Small intestine (tissue), 7 donors: ENCODE measurements at regions not wholly inside any gene's neighbourhood (a gene's known extent, or its start where the extent isn't known, plus 50 kb on each side); places are given as distances from the start of the nearest gene placed in this dataset.

Experiments
- DNase-seq, 2 donors: peaks; one replicate each; pipeline versions ENCODE4 v3.0.0 to v3.0.0-alpha.2; 2013
- FAIRE-seq: peaks from 2 replicates; lab custom pipeline; 2012; peaks lifted over from hg19 to GRCh38; lab: Jason Lieb, UNC
- H3K27ac ChIP-seq, 3 donors: one replicate each; pipeline ENCODE4 v1.5.1; 2013; ENCODE audit warnings: low read length in 2 of 3, mild to moderate bottlenecking in 2 of 3, control low read depth in 1 of 3, inconsistent platforms in 1 of 3, low read depth in 1 of 3, moderate library complexity in 1 of 3
- H3K27me3 ChIP-seq, 3 donors: one replicate each; pipeline ENCODE4 v1.6.1; 2013; ENCODE audit warnings: low read length in 3 of 3, inconsistent platforms in 1 of 3; ENCODE audit not compliant: control insufficient read depth in 3 of 3, insufficient read depth in 3 of 3
- H3K36me3 ChIP-seq, 3 donors: one replicate each; pipeline ENCODE4 v1.6.1; 2013; ENCODE audit warnings: low read length in 3 of 3, inconsistent platforms in 1 of 3, low read depth in 1 of 3, mild to moderate bottlenecking in 1 of 3, moderate library complexity in 1 of 3; ENCODE audit not compliant: control insufficient read depth in 3 of 3, insufficient read depth in 2 of 3
- H3K4me1 ChIP-seq, 3 donors: one replicate each; pipeline ENCODE4 v1.6.1; 2013; ENCODE audit warnings: low read length in 2 of 3, inconsistent platforms in 1 of 3, low read depth in 1 of 3, mild to moderate bottlenecking in 1 of 3, moderate library complexity in 1 of 3; ENCODE audit not compliant: control insufficient read depth in 3 of 3, insufficient read depth in 2 of 3
- H3K4me3 ChIP-seq, 3 donors: one replicate each; pipeline ENCODE4 v1.5.1; 2013; ENCODE audit warnings: low read length in 3 of 3, control low read depth in 1 of 3, inconsistent platforms in 1 of 3, low read depth in 1 of 3, mild to moderate bottlenecking in 1 of 3, moderate library complexity in 1 of 3
- H3K9me3 ChIP-seq, 2 donors: one replicate each; pipeline ENCODE4 v1.6.1; 2013; ENCODE audit warnings: low read depth in 1 of 2, low read length in 1 of 2; ENCODE audit not compliant: control insufficient read depth in 2 of 2, insufficient read depth in 1 of 2
- WGBS, 3 donors: extraction: QIAGEN DNeasy Blood & Tissue Kit; methylation state at CpG; one replicate each; pipeline ENCODE4 v1.1.7; 2013; 5-methylcytosine and 5-hydroxymethylcytosine counted together
- donor health status: healthy with polysubstance abuse.
- donor health status: control.
- donor health status: control.
- donor health status: Bipolar disorder and iron deficiency.
- donor health status: healthy.

DNA sequence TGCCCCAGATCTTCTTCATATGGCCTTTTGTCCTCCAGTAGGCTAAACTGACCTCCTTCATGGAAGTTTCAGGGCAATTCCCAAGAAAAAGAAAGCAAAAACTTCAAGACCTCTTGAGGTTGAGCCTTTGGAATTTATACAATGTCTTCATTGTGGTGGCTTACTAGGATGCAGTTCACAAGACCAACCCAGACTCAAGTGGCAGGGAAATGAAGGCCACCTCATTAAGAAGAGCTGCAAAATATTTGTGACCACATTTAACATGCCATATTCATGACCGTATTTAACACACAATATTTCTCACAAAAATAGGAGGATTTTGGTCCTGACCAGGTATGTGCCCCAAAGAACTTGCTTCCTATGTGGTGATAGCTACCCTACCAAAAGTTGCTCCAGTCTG lies 605.5 kb upstream of the PITX2 start:
- DNase-seq (no peak), FAIRE-seq (no peak)
- no peak overlapping the region for H3K27ac ChIP-seq
- no peaks in the 10 kb centered on the region for H3K36me3 ChIP-seq
- no peaks in the 10 kb centered on the region for H3K27me3 ChIP-seq
- no peak overlapping the region for H3K4me3 ChIP-seq
- WGBS, 3 donors = 92 to 97% (median 96%) methylated on average over 1 of the region's 1 CpG
- H3K9me3 ChIP-seq = no peaks in the 10 kb centered on the region
- H3K4me1 ChIP-seq = no peaks in the 10 kb centered on the region

DNA sequence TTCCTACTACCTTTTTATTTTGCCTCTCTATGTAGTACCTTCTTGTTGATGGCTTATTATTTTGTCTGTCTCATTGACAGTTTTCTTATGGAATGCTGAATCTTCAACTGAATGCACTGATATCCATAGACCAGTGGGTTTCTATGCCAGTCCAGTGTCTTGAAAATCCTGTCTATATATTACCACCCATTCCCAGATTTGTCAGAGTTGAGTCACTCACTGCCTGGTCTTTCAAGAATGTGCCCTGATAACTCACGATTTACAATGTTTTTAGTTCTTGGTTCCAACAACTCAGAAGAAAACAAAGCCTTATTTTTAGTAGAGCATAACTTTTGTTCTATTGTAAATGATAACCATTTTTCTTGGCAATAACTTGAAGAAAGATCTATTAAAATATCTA lies 606.0 kb upstream of the PITX2 start:
- H3K27ac ChIP-seq = no peak overlapping the region
- DNase-seq (no peak), FAIRE-seq (no peak)
- WGBS, 3 donors = 56 to 62% (median 61%) methylated on average over 1 of the region's 1 CpG
- no peaks in the 10 kb centered on the region for H3K27me3 ChIP-seq
- H3K36me3 ChIP-seq = no peaks in the 10 kb centered on the region
- no peaks in the 10 kb centered on the region for H3K9me3 ChIP-seq
- H3K4me3 ChIP-seq = no peak overlapping the region
- no peaks in the 10 kb centered on the region for H3K4me1 ChIP-seq

DNA sequence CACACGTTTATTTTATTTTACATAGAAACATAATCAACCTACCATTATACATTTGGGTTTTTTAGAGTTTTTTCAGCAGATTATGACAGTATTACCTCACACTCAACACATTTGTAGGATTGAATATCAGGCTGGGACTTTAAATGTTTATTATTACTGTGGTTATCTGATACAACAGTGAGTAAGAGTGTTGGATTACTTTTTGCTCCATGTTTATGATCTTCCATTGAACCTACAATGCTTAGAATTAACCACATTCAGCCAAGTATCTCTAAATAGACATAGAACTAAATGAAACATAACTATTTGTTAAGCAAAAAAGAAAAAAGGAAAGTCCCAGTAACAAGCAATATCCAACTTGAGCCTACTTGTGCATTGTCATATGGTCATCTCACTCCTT lies 607.4 kb upstream of the PITX2 start:
- H3K4me3 ChIP-seq = no peak overlapping the region
- no peak overlapping the region for H3K27ac ChIP-seq
- no peaks in the 10 kb centered on the region for H3K9me3 ChIP-seq
- no peaks in the 10 kb centered on the region for H3K27me3 ChIP-seq
- DNase-seq (no peak), FAIRE-seq (no peak)
- H3K36me3 ChIP-seq = no peaks in the 10 kb centered on the region
- no peaks in the 10 kb centered on the region for H3K4me1 ChIP-seq
- WGBS, 3 donors = 4 to 31% (median 7%) methylated on average over 1 of the region's 1 CpG

GRCh38 chr4:111231281-111231680 lies 608.4 kb upstream of the PITX2 start:
- WGBS, 3 donors = 49 to 76% (median 58%) methylated on average over 4 of the region's 4 CpGs
- no peak for FAIRE-seq
- DNase-seq = no peak

GRCh38 chr4:111234939-111235338 lies 612.1 kb upstream of the PITX2 start:
- no peaks in the 10 kb centered on the region for H3K4me1 ChIP-seq
- WGBS, 3 donors = 55 to 63% (median 61%) methylated on average over 8 of the region's 8 CpGs
- H3K27ac ChIP-seq = no peak overlapping the region
- DNase-seq (no peak), FAIRE-seq (no peak)
- no peaks in the 10 kb centered on the region for H3K9me3 ChIP-seq
- no peaks in the 10 kb centered on the region for H3K27me3 ChIP-seq
- H3K36me3 ChIP-seq = no peaks in the 10 kb centered on the region
- H3K4me3 ChIP-seq = no peak overlapping the region

More at GRCh38 chr4:111231281-111231680, 608.4 kb upstream of the PITX2 start:
- Histone ChIP-seq H3K4me3 (no peak overlapping the region), H3K27me3 (no peaks in the 10 kb centered on the region), H3K36me3 (no peaks in the 10 kb centered on the region), H3K9me3 (no peaks in the 10 kb centered on the region), H3K27ac (no peak overlapping the region), H3K4me1 (no peaks in the 10 kb centered on the region)

GRCh38 chr4:111263836-111264235 lies 641.0 kb upstream of the PITX2 start:
- FAIRE-seq = no peak
- Histone ChIP-seq H3K27me3 (peaks cover 0 to 1% (median 0%) of the 10 kb centered on the region in 3 donors), H3K36me3 (no peaks in the 10 kb centered on the region), H3K27ac (no peak overlapping the region), H3K9me3 (no peaks in the 10 kb centered on the region), H3K4me1 (no peaks in the 10 kb centered on the region), H3K4me3 (no peak overlapping the region)
- WGBS, 3 donors = 62 to 68% (median 67%) methylated on average over 5 of the region's 5 CpGs
- no peak for DNase-seq

DNA sequence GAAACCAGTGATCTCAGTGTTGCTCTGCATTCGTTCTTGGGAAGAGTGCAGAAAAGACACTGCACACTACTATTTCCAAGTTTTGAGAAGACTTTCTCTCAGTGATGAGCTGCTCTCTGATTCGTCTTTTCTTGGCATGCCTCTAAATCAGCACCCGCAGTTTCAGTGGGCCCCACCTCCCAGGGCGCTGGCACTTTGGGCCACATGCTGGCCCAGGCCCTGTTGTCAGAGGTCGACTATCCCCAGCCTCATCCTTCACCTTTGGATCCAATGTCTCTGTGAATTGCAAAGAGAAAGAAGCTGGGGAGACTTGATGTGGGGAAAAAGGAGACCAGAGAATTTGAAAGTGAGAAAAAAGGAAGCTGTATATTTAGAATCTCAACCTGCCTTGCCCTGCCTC lies 644.1 kb upstream of the PITX2 start:
- FAIRE-seq = no peak
- 59 to 73% (median 63%) methylated on average over 5 of the region's 5 CpGs for WGBS, 3 donors
- no peak for DNase-seq
- H3K4me1 ChIP-seq = no peaks in the 10 kb centered on the region
- H3K36me3 ChIP-seq = no peaks in the 10 kb centered on the region
- H3K27me3 ChIP-seq = peaks cover 0 to 1% (median 0%) of the 10 kb centered on the region in 3 donors
- no peak overlapping the region for H3K27ac ChIP-seq
- no peaks in the 10 kb centered on the region for H3K9me3 ChIP-seq
- no peak overlapping the region for H3K4me3 ChIP-seq

GRCh38 chr4:111267786-111268185 lies 644.9 kb upstream of the PITX2 start:
- H3K4me1 ChIP-seq = no peaks in the 10 kb centered on the region
- H3K36me3 ChIP-seq = no peaks in the 10 kb centered on the region
- 58 to 77% (median 58%) methylated on average over 2 of the region's 2 CpGs for WGBS, 3 donors
- H3K27ac ChIP-seq = no peak overlapping the region
- no peaks in the 10 kb centered on the region for H3K9me3 ChIP-seq
- H3K4me3 ChIP-seq = no peak overlapping the region
- peaks cover 0 to 1% (median 0%) of the 10 kb centered on the region in 3 donors for H3K27me3 ChIP-seq
- FAIRE-seq (no peak), DNase-seq (no peak)

DNA sequence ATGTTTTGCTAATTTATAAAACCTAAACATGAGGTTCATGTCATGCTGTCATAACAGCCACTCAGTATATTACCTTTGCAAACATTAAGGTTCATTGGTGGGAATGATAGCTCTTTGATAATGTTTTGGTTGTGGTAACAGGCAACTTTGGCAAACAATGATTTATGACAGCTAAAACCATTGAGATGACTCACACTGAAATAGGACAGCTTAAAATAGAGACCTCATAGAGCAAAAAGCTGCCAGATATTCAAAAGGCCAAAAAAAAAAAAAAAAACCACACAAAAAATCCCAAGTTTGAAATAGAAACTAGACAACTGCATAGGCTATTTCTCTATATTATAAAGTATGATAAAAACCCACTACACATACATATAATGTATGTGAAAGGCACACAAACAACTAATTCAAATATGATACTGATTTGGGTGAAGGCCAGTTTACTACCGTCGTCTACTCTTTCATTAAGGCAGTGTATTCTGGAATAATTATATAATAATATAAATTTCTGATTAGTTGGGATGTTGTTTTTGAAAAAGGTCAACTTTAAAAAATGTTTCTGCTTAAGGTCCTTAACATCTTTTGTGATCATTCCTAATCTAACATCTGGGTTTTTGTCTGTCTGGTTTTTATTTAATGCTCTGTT lies 646.0 kb upstream of the PITX2 start:
- Histone ChIP-seq H3K27ac (no peak overlapping the region), H3K9me3 (no peaks in the 10 kb centered on the region), H3K36me3 (no peaks in the 10 kb centered on the region), H3K27me3 (peaks cover 0 to 1% (median 0%) of the 10 kb centered on the region in 3 donors), H3K4me3 (no peak overlapping the region), H3K4me1 (no peaks in the 10 kb centered on the region)
- WGBS, 3 donors = 59 to 81% (median 68%) methylated on average over 2 of the region's 2 CpGs
- DNase-seq (no peak), FAIRE-seq (no peak)
